NT2/D1 (cell line): ENCODE measurements at regions not wholly inside any gene's neighbourhood (a gene's known extent, or its start where the extent isn't known, plus 50 kb on each side); places are given as distances from the start of the nearest gene placed in this dataset.

ENCODE experiments used
- YY1 ChIP-seq: IDR thresholded peaks from 2 replicates; pipeline ENCODE4 v1.6.1; 2011; ENCODE audit not compliant: insufficient read length, insufficient read depth
- ZNF274 ChIP-seq: IDR thresholded peaks from 2 replicates; pipeline ENCODE4 v1.6.1; 2011; ENCODE audit warnings: mild to moderate bottlenecking, low read depth, low read length

- TF ChIP-seq YY1 (no peak), ZNF274 (no peak)
Measured at GRCh38 chr3:71881732-71882131, 96.8 kb upstream of the PROK2 start.
